Prostate gland (tissue), 2 donors: ENCODE measurements at regions not wholly inside any gene's neighbourhood (a gene's known extent, or its start where the extent isn't known, plus 50 kb on each side); places are given as distances from the start of the nearest gene placed in this dataset.

Source experiments
- DNase-seq: peaks from one replicate; pipeline ENCODE4 v3.0.0-alpha.2; 2019; ENCODE audit warnings: low spot score
- H3K27ac ChIP-seq, 2 donors: fragments of 200-600 bp; sonication (generic); 2 replicates each; pipeline ENCODE4 v1.5.1; 2017 to 2019
- H3K27me3 ChIP-seq: fragments of 200-600 bp; sonication (generic); replicated peaks from 2 replicates; pipeline ENCODE4 v1.5.1; 2019; ENCODE audit not compliant: insufficient read depth
- H3K36me3 ChIP-seq, 2 donors: fragments of 200-600 bp; sonication (generic); 1 replicate in 1 of 2; 2 replicates in 1 of 2; pipeline versions ENCODE4 v1.5.1 to v1.8.1; 2017 to 2019
- H3K4me1 ChIP-seq: fragments of 200-600 bp; sonication (generic); replicated peaks from 2 replicates; pipeline ENCODE4 v1.5.1; 2019
- H3K4me3 ChIP-seq, 2 donors: fragments of 200-600 bp; sonication (generic); 2 replicates each; pipeline ENCODE4 v1.5.1; 2017 to 2019
- H3K9me3 ChIP-seq: fragments of 200-600 bp; sonication (generic); 2 replicates; pipeline ENCODE4 v1.5.1; 2017
- CTCF ChIP-seq, 4 experiments: fragments of 200-600 bp in 2 of 4; fragments of 450-650 bp in 2 of 4; sonication (generic) in 2 of 4; IDR thresholded peaks; 1 replicate in 3 of 4; 2 replicates in 1 of 4; pipeline ENCODE4 v1.5.1; 2016 to 2019; ENCODE audit warnings: antibody characterized with exemption in 4 of 4, mild to moderate bottlenecking in 2 of 4, moderate library complexity in 2 of 4
- POLR2A ChIP-seq: fragments of 450-650 bp; IDR thresholded peaks from one replicate; pipeline ENCODE4 v1.6.1; 2016; ENCODE audit warnings: antibody characterized with exemption, mild to moderate bottlenecking
- POLR2AphosphoS5 ChIP-seq: sonication (generic); formaldehyde crosslinking; IDR thresholded peaks from one replicate; pipeline ENCODE4 v1.6.1; 2017; ENCODE audit warnings: antibody characterized with exemption
- WGBS: methylation state at CpG from one replicate; pipeline ENCODE4 v1.1.5; 2018; 5-methylcytosine and 5-hydroxymethylcytosine counted together
- intact Hi-C: fragments of 100-400 bp; cut with DNase I; formaldehyde crosslinking; loops from one replicate; pipeline ENCODE4 v1.14.2; 2022

GRCh38 chr1:115577513-115577912 lies 64.3 kb upstream of the VANGL1 start:
- no peaks in the 10 kb centered on the region for H3K27me3 ChIP-seq
- no peak overlapping the region for H3K4me3 ChIP-seq
- no peaks in the 10 kb centered on the region for H3K4me1 ChIP-seq
- no peaks in the 10 kb centered on the region for H3K36me3 ChIP-seq
- no peak overlapping the region for H3K27ac ChIP-seq
- intact Hi-C loops: no loop called here
- TF ChIP-seq POLR2AphosphoS5 (no peak), POLR2A (no peak), CTCF (IDR thresholded peaks at IDR 0.05) (no peak)
- WGBS: 95% methylated on average over 3 of the region's 3 CpGs
- no peaks in the 10 kb centered on the region for H3K9me3 ChIP-seq
- DNase-seq: no peak

- H3K4me1 ChIP-seq: no peaks in the 10 kb centered on the region
- intact Hi-C loops: no loop called here
- no peaks in the 10 kb centered on the region for H3K9me3 ChIP-seq
- no peak for DNase-seq
- no peaks in the 10 kb centered on the region for H3K27me3 ChIP-seq
- TF ChIP-seq CTCF (IDR thresholded peaks at IDR 0.05) (no peak), POLR2A (no peak), POLR2AphosphoS5 (no peak)
- H3K4me3 ChIP-seq: no peak overlapping the region
- no peak overlapping the region for H3K27ac ChIP-seq
- no peaks in the 10 kb centered on the region for H3K36me3 ChIP-seq
Observed at GRCh38 chr1:115575661-115576060, 66.1 kb upstream of the VANGL1 start.

DNA sequence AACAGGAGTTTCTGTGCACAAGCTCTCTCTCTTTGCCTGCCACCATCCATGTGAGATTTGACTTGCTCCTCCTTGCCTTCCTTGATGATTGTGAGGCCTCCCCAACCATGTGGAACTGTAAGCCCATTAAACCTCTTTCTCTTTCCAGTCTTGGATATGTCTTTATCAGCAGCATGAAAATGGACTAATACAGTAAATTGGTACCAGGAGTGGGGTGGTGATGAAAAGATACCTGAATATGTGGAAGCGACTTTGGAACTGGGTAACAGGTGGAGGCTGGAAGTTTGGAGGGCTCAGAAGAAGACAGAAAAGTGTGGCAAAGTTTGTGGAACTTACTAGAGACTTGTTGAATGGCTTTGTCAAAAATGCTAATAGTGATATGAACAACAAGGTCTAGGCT lies 69.1 kb upstream of the VANGL1 start:
- no peaks in the 10 kb centered on the region for H3K27me3 ChIP-seq
- no peaks in the 10 kb centered on the region for H3K36me3 ChIP-seq
- H3K9me3 ChIP-seq: no peaks in the 10 kb centered on the region
- no peaks in the 10 kb centered on the region for H3K4me1 ChIP-seq
- intact Hi-C loops: no loop called here
- H3K27ac ChIP-seq: no peak overlapping the region
- DNase-seq: no peak
- WGBS: 90% methylated on average over 1 of the region's 1 CpG
- TF ChIP-seq POLR2AphosphoS5: no peak
- H3K4me3 ChIP-seq: no peak overlapping the region

- TF ChIP-seq POLR2A (no peak), CTCF (IDR thresholded peaks at IDR 0.05) (no peak), POLR2AphosphoS5 (no peak)
- no peak for DNase-seq
- H3K4me3 ChIP-seq: no peak overlapping the region
Observed at GRCh38 chr1:115567431-115567830, 74.3 kb upstream of the VANGL1 start.

GRCh38 chr1:115565791-115566190 lies 76.0 kb upstream of the VANGL1 start:
- no peaks in the 10 kb centered on the region for H3K9me3 ChIP-seq
- peaks cover 6% of the 10 kb centered on the region for H3K27me3 ChIP-seq
- DNase-seq: no peak

More at GRCh38 chr1:115567431-115567830, 74.3 kb upstream of the VANGL1 start:
- no peaks in the 10 kb centered on the region for H3K4me1 ChIP-seq
- peaks cover 6% of the 10 kb centered on the region for H3K27me3 ChIP-seq
- H3K9me3 ChIP-seq: no peaks in the 10 kb centered on the region
- no peaks in the 10 kb centered on the region for H3K36me3 ChIP-seq
- intact Hi-C loops: no loop called here
- H3K27ac ChIP-seq: no peak overlapping the region

More at GRCh38 chr1:115565791-115566190, 76.0 kb upstream of the VANGL1 start:
- H3K4me1 ChIP-seq: no peaks in the 10 kb centered on the region
- H3K36me3 ChIP-seq: no peaks in the 10 kb centered on the region
- intact Hi-C loops: no loop called here
- H3K4me3 ChIP-seq: no peak overlapping the region
- WGBS: 64% methylated on average over 3 of the region's 3 CpGs
- no peak for TF ChIP-seq POLR2AphosphoS5
- no peak for TF ChIP-seq POLR2A
- TF ChIP-seq CTCF (IDR thresholded peaks at IDR 0.05): no peak
- H3K27ac ChIP-seq: no peak overlapping the region
